ENCODE measurements at regions not wholly inside any gene's neighbourhood (a gene's known extent, or its start where the extent isn't known, plus 50 kb on each side); places are given as distances from the start of the nearest gene placed in this dataset.
"Not testable (repeated sequence)": the region's sequence is repeated elsewhere in the genome, so short reads cannot be mapped to it uniquely, and the experiment has no call there.

GRCh38 chr3:144865948-144866347 is 894.3 kb downstream of the DIPK2A start:
- Mint-ChIP-seq H3K27me3 (ENCODE audit: low read depth) (no peaks in the 10 kb centered on the region), H3K9me3 (no peaks in the 10 kb centered on the region), H3K27ac (no peak overlapping the region), H3K4me3 (no peak overlapping the region), H3K36me3 (ENCODE audit: low read depth) (no peaks in the 10 kb centered on the region), H3K4me1 (ENCODE audit: low read depth) (no peaks in the 10 kb centered on the region)

GRCh38 chr3:144866476-144866875 is 894.9 kb downstream of the DIPK2A start:
- H3K4me1 Mint-ChIP-seq (ENCODE audit: low read depth), result no peaks in the 10 kb centered on the region
- no peaks in the 10 kb centered on the region for H3K27me3 Mint-ChIP-seq (ENCODE audit: low read depth)
- no peaks in the 10 kb centered on the region for H3K9me3 Mint-ChIP-seq
- H3K4me3 Mint-ChIP-seq, result no peak overlapping the region
- no peak overlapping the region for H3K27ac Mint-ChIP-seq
- H3K36me3 Mint-ChIP-seq (ENCODE audit: low read depth), result no peaks in the 10 kb centered on the region

- no peaks in the 10 kb centered on the region for H3K36me3 Mint-ChIP-seq (ENCODE audit: low read depth)
- H3K27me3 Mint-ChIP-seq (ENCODE audit: low read depth), result no peaks in the 10 kb centered on the region
- H3K4me1 Mint-ChIP-seq (ENCODE audit: low read depth), result no peaks in the 10 kb centered on the region
- H3K9me3 Mint-ChIP-seq, result no peaks in the 10 kb centered on the region
- H3K27ac Mint-ChIP-seq, result no peak overlapping the region
- H3K4me3 Mint-ChIP-seq, result no peak overlapping the region
Observed at GRCh38 chr3:144868506-144868905, 896.9 kb downstream of the DIPK2A start.

GRCh38 chr3:144873066-144873465 is 901.4 kb downstream of the DIPK2A start:
- Mint-ChIP-seq H3K27me3 (ENCODE audit: low read depth) (no peaks in the 10 kb centered on the region), H3K4me3 (no peak overlapping the region), H3K27ac (no peak overlapping the region), H3K36me3 (ENCODE audit: low read depth) (no peaks in the 10 kb centered on the region), H3K9me3 (no peaks in the 10 kb centered on the region), H3K4me1 (ENCODE audit: low read depth) (no peaks in the 10 kb centered on the region)

- H3K4me3 Mint-ChIP-seq, result no peak overlapping the region
- no peaks in the 10 kb centered on the region for H3K9me3 Mint-ChIP-seq
- H3K27ac Mint-ChIP-seq, result no peak overlapping the region
- no peaks in the 10 kb centered on the region for H3K36me3 Mint-ChIP-seq (ENCODE audit: low read depth)
- no peaks in the 10 kb centered on the region for H3K27me3 Mint-ChIP-seq (ENCODE audit: low read depth)
- H3K4me1 Mint-ChIP-seq (ENCODE audit: low read depth), result no peaks in the 10 kb centered on the region
Observed at GRCh38 chr3:144875211-144875610, 903.6 kb downstream of the DIPK2A start.

GRCh38 chr3:144877356-144877755 is 905.7 kb downstream of the DIPK2A start:
- Mint-ChIP-seq H3K36me3 (ENCODE audit: low read depth) (no peaks in the 10 kb centered on the region), H3K4me1 (ENCODE audit: low read depth) (no peaks in the 10 kb centered on the region), H3K9me3 (no peaks in the 10 kb centered on the region), H3K27ac (no peak overlapping the region), H3K27me3 (ENCODE audit: low read depth) (no peaks in the 10 kb centered on the region), H3K4me3 (no peak overlapping the region)

- no peak overlapping the region for H3K4me3 Mint-ChIP-seq
- no peaks in the 10 kb centered on the region for H3K9me3 Mint-ChIP-seq
- no peaks in the 10 kb centered on the region for H3K4me1 Mint-ChIP-seq (ENCODE audit: low read depth)
- H3K36me3 Mint-ChIP-seq (ENCODE audit: low read depth), result no peaks in the 10 kb centered on the region
- H3K27ac Mint-ChIP-seq, result no peak overlapping the region
- no peaks in the 10 kb centered on the region for H3K27me3 Mint-ChIP-seq (ENCODE audit: low read depth)
Observed at GRCh38 chr3:144879701-144880100, 908.1 kb downstream of the DIPK2A start.

GRCh38 chr3:144893980-144894379 is 922.4 kb downstream of the DIPK2A start:
- H3K4me3 Mint-ChIP-seq, result no peak overlapping the region
- no peak overlapping the region for H3K27ac Mint-ChIP-seq
- H3K27me3 Mint-ChIP-seq (ENCODE audit: low read depth), result no peaks in the 10 kb centered on the region
- H3K9me3 Mint-ChIP-seq, result no peaks in the 10 kb centered on the region
- H3K36me3 Mint-ChIP-seq (ENCODE audit: low read depth), result no peaks in the 10 kb centered on the region
- no peaks in the 10 kb centered on the region for H3K4me1 Mint-ChIP-seq (ENCODE audit: low read depth)

GRCh38 chr3:144894576-144894975 is 923.0 kb downstream of the DIPK2A start:
- H3K27me3 Mint-ChIP-seq (ENCODE audit: low read depth), result no peaks in the 10 kb centered on the region
- H3K4me1 Mint-ChIP-seq (ENCODE audit: low read depth), result no peaks in the 10 kb centered on the region
- H3K27ac Mint-ChIP-seq, result no peak overlapping the region
- no peak overlapping the region for H3K4me3 Mint-ChIP-seq
- no peaks in the 10 kb centered on the region for H3K9me3 Mint-ChIP-seq
- no peaks in the 10 kb centered on the region for H3K36me3 Mint-ChIP-seq (ENCODE audit: low read depth)

- Mint-ChIP-seq H3K27me3 (ENCODE audit: low read depth) (no peaks in the 10 kb centered on the region), H3K27ac (no peak overlapping the region), H3K4me3 (no peak overlapping the region), H3K9me3 (peaks cover 11% of the 10 kb centered on the region), H3K36me3 (ENCODE audit: low read depth) (no peaks in the 10 kb centered on the region), H3K4me1 (ENCODE audit: low read depth) (no peaks in the 10 kb centered on the region)
Observed at GRCh38 chr3:144900366-144900765, 928.7 kb downstream of the DIPK2A start.

- not testable (repeated sequence) for H3K27me3 Mint-ChIP-seq (ENCODE audit: low read depth); H3K27ac Mint-ChIP-seq; H3K36me3 Mint-ChIP-seq (ENCODE audit: low read depth); H3K4me3 Mint-ChIP-seq; H3K4me1 Mint-ChIP-seq (ENCODE audit: low read depth)
- peaks cover 32% of the 10 kb centered on the region for H3K9me3 Mint-ChIP-seq
Observed at GRCh38 chr3:144907581-144907980, 936.0 kb downstream of the DIPK2A start.

- Mint-ChIP-seq H3K4me1 (ENCODE audit: low read depth) (no peaks in the 10 kb centered on the region), H3K9me3 (peaks cover 12% of the 10 kb centered on the region), H3K27me3 (ENCODE audit: low read depth) (no peaks in the 10 kb centered on the region)
Observed at GRCh38 chr3:144912968-144913367, 941.3 kb downstream of the DIPK2A start.

GRCh38 chr3:144915202-144915601 is 943.6 kb downstream of the DIPK2A start:
- Mint-ChIP-seq H3K9me3 (peaks cover 4% of the 10 kb centered on the region), H3K4me1 (ENCODE audit: low read depth) (no peaks in the 10 kb centered on the region), H3K36me3 (ENCODE audit: low read depth) (no peaks in the 10 kb centered on the region), H3K27me3 (ENCODE audit: low read depth) (no peaks in the 10 kb centered on the region), H3K4me3 (no peak overlapping the region), H3K27ac (no peak overlapping the region)

More at GRCh38 chr3:144912968-144913367, 941.3 kb downstream of the DIPK2A start:
- H3K27ac Mint-ChIP-seq, result no peak overlapping the region
- no peak overlapping the region for H3K4me3 Mint-ChIP-seq
- no peaks in the 10 kb centered on the region for H3K36me3 Mint-ChIP-seq (ENCODE audit: low read depth)

- no peaks in the 10 kb centered on the region for H3K4me1 Mint-ChIP-seq (ENCODE audit: low read depth)
- no peaks in the 10 kb centered on the region for H3K9me3 Mint-ChIP-seq
- no peaks in the 10 kb centered on the region for H3K36me3 Mint-ChIP-seq (ENCODE audit: low read depth)
- H3K4me3 Mint-ChIP-seq, result no peak overlapping the region
- no peaks in the 10 kb centered on the region for H3K27me3 Mint-ChIP-seq (ENCODE audit: low read depth)
- no peak overlapping the region for H3K27ac Mint-ChIP-seq
Observed at GRCh38 chr3:144921710-144922109, 950.1 kb downstream of the DIPK2A start.

GRCh38 chr3:144923046-144923775 is 951.6 kb downstream of the DIPK2A start:
- Mint-ChIP-seq H3K27ac (no peak overlapping the region), H3K36me3 (ENCODE audit: low read depth) (no peaks in the 10 kb centered on the region), H3K9me3 (no peaks in the 10 kb centered on the region), H3K27me3 (ENCODE audit: low read depth) (no peaks in the 10 kb centered on the region), H3K4me3 (no peak overlapping the region), H3K4me1 (ENCODE audit: low read depth) (no peaks in the 10 kb centered on the region)

GRCh38 chr3:144930431-144930830 is 958.8 kb downstream of the DIPK2A start:
- Mint-ChIP-seq H3K27me3 (ENCODE audit: low read depth) (no peaks in the 10 kb centered on the region), H3K4me1 (ENCODE audit: low read depth) (no peaks in the 10 kb centered on the region), H3K4me3 (no peak overlapping the region), H3K36me3 (ENCODE audit: low read depth) (no peaks in the 10 kb centered on the region), H3K9me3 (peaks cover 9% of the 10 kb centered on the region), H3K27ac (no peak overlapping the region)
